VCaP (cell line): ENCODE measurements at regions not wholly inside any gene's neighbourhood (a gene's known extent, or its start where the extent isn't known, plus 50 kb on each side); places are given as distances from the start of the nearest gene placed in this dataset.
"Not testable (repeated sequence)": the region's sequence is repeated elsewhere in the genome, so short reads cannot be mapped to it uniquely, and the experiment has no call there.

Experiments used
- H3K27ac ChIP-seq: fragments of 450-650 bp; 2 replicates; pipeline ENCODE4 v1.5.1; 2017
- CTCF ChIP-seq: fragments of 450-650 bp; conservative IDR thresholded peaks from 2 replicates; pipeline ENCODE4 v1.5.1; 2017; ENCODE audit warnings: mild to moderate bottlenecking, moderate library complexity

- H3K27ac ChIP-seq: peak overlapping the region; percentile 25
- TF ChIP-seq CTCF: no peak
Measured at GRCh38 chr11:81246941-81247340, 1486.7 kb downstream of the FAM181B start.

DNA sequence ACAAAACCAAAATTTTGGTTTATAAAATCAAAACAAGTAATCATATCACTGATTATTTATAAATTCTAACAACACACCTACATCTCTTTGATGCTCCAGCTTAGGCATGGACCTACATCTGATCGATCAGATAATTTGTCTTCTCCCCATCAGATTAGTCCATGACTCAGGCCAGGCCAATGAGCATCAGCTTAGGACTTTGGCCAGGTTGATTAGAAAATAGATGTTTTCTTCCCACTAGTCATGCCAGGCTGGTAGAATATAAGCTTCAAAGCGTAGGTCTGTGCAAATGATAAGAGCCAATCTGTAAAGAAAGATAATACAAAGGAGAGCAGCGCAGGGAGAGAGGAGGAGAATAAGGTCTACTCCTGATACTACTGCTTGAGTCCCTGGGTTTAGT, 1487.9 kb downstream of the FAM181B start:
- no peak for TF ChIP-seq CTCF
- no peak overlapping the region for H3K27ac ChIP-seq

- H3K27ac ChIP-seq: no peak overlapping the region
- TF ChIP-seq CTCF: no peak
Measured at GRCh38 chr11:81241672-81242275, 1491.9 kb downstream of the FAM181B start.

DNA sequence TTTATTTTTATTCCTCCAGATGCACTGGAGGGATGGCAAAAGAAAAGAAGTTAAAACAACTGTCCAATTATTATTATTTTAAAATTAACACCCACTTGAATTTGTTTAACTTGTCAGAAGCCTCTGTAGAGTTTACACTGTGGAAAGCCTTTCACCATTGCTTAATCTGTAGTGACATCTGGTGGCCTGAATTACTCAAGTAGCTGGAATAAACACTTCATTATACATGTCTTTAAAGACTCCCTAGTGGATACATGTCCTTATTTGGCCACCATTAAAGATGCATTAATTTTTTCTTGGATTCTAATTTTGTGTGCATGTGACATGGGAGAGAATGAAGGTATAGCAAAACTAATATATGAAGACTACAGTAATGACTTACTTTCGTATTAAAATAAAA, 1496.5 kb downstream of the FAM181B start:
- TF ChIP-seq CTCF: peak; percentile 78
- H3K27ac ChIP-seq: no peak overlapping the region

- H3K27ac ChIP-seq: not testable (repeated sequence)
Measured at GRCh38 chr11:81227409-81227808, 1506.3 kb downstream of the FAM181B start.

- TF ChIP-seq CTCF: no peak
- H3K27ac ChIP-seq: no peak overlapping the region
Measured at GRCh38 chr11:81224396-81224795, 1509.3 kb downstream of the FAM181B start.

- no peak for TF ChIP-seq CTCF
- H3K27ac ChIP-seq: no peak overlapping the region
Measured at GRCh38 chr11:81222491-81222890, 1511.2 kb downstream of the FAM181B start.

DNA sequence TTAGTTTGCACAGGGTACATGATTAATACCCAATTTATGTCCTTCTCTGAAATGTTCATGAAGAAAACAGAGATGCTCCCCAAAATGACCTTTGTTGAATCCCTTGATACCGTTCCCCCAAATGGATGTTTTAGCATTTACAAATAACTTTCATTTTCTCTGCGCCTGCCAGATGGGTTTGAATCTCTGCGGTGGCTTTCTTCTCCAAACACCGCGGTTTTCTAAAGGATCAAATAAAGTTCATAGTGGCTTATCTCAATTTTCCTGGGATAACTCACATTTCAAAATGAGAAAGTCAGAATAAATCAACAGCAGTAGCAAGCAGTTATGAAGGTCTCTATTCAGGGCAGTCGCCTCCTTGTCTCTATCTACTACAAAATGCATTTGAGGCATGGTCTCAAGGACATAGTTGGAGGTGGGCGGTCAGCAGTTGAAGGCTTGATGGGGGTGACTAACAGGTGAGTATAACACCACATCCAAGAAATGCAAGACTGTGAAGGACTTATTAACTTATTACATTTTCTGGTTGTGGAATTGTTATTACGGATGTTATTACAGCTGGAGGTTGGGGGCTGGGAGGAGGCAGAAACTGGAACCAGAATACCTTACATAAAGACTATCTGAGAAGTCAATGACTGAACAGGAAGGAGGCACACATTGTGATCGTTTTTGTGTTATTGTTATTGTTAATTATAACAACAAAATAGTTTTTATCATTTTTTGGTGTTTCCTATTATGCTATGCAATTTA, 1513.3 kb downstream of the FAM181B start:
- no peak overlapping the region for H3K27ac ChIP-seq
- TF ChIP-seq CTCF: no peak
